AG04450 (cell line): ENCODE measurements at regions not wholly inside any gene's neighbourhood (a gene's known extent, or its start where the extent isn't known, plus 50 kb on each side); places are given as distances from the start of the nearest gene placed in this dataset.

ENCODE experiments used
- CTCF ChIA-PET: fragments of 300-600, 350-600 bp; formaldehyde crosslinking; extraction: SDS; loops from one replicate; lab custom pipeline; 2022; ENCODE audit warnings: antibody characterized with exemption, inconsistent platforms; lab: Charles Lee
- POLR2A ChIA-PET: fragments of 350-600 bp; formaldehyde crosslinking; extraction: SDS; loops from one replicate; lab custom pipeline; 2021; ENCODE audit warnings: antibody characterized with exemption, inconsistent platforms; lab: Yijun Ruan, JAX
- DNase-seq: peaks from one replicate; pipeline ENCODE4 v3.0.0-alpha.2; 2011; ENCODE audit warnings: low read depth, low spot score
- H3K27ac ChIP-seq: one replicate; pipeline ENCODE4 v1.5.1; 2012; ENCODE audit warnings: low read depth, low read length, control low read depth
- H3K27me3 ChIP-seq: one replicate; pipeline ENCODE4 v1.6.0; 2012; ENCODE audit warnings: low read length; ENCODE audit not compliant: control insufficient read depth, insufficient read depth
- H3K4me3 ChIP-seq: 2 replicates; pipeline ENCODE4 v1.5.1; 2011; ENCODE audit warnings: mild to moderate bottlenecking, low read depth, low read length, control low read depth
- H3K9me3 ChIP-seq: 2 replicates; pipeline ENCODE4 v1.5.1; 2012; ENCODE audit warnings: low read length; ENCODE audit not compliant: control insufficient read depth, insufficient read depth
- TF ChIP-seq, protein P1 (sequence below): IDR thresholded peaks from 2 replicates; pipeline ENCODE4 v1.5.1; 2011; ENCODE audit warnings: low read depth, low read length, control low read depth, inconsistent platforms

DNA sequence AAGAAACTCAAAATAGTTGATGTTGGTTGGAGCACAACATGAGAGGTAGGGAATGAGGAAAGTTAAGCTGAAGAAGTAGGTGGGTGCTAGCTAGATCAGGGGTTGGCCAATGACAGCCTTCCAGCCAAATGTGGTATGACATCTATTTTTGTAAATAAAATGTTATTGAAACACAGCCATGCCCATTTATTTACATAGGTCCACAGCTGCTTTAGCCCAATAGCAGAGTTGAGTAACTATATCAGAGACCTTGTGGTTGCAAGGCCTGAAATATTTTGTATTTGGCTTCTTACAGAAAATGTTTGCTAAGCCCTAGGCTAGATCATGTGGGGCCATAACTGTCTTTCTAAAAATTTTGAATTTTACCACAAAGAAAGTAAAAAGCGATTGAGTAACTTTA is 234.9 kb upstream of the CTSO start:
- ChIA-PET POLR2A (interaction anchor here (0.6 kb wide), 1 partner anchor 88 kb away, joined by 3 read pairs; no protein-coding TSS in a partner anchor), CTCF (interaction anchor here (0.7 kb wide), 2 partner anchors 58 to 380 kb away, joined by 3 to 8 read pairs; no protein-coding TSS in a partner anchor)
- TF ChIP-seq, protein P1, sequence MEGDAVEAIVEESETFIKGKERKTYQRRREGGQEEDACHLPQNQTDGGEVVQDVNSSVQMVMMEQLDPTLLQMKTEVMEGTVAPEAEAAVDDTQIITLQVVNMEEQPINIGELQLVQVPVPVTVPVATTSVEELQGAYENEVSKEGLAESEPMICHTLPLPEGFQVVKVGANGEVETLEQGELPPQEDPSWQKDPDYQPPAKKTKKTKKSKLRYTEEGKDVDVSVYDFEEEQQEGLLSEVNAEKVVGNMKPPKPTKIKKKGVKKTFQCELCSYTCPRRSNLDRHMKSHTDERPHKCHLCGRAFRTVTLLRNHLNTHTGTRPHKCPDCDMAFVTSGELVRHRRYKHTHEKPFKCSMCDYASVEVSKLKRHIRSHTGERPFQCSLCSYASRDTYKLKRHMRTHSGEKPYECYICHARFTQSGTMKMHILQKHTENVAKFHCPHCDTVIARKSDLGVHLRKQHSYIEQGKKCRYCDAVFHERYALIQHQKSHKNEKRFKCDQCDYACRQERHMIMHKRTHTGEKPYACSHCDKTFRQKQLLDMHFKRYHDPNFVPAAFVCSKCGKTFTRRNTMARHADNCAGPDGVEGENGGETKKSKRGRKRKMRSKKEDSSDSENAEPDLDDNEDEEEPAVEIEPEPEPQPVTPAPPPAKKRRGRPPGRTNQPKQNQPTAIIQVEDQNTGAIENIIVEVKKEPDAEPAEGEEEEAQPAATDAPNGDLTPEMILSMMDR = no peak
- Histone ChIP-seq H3K27me3 (no peaks in the 10 kb centered on the region), H3K9me3 (no peaks in the 10 kb centered on the region), H3K27ac (no peak overlapping the region), H3K4me3 (no peak overlapping the region)
- DNase-seq = no peak

DNA sequence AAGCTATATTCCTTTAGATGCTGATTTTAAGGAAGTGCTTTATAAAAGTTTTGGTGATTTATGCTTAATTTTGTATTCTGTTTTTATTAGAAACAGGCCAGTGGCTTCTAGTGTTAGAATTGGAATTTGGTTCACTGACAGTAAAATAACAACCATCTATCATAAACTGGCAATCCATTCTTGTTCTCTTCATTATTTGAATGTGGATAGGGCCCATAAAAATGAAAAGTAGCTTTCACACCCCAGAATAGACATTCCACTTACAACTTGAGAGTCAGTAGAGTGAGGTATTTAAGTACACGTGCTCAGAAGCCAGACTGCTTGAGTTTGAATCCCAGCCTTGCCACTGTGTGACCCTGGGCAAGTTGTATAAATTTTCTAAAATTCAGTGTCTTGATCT is 232.4 kb upstream of the CTSO start:
- no peak overlapping the region for H3K27ac ChIP-seq
- H3K4me3 ChIP-seq = no peak overlapping the region
- no peaks in the 10 kb centered on the region for H3K27me3 ChIP-seq
- POLR2A ChIA-PET = no interaction called here
- DNase-seq = no peak
- TF ChIP-seq, protein P1 = no peak
- CTCF ChIA-PET = interaction anchor here (0.5 to 0.6 kb wide), 2 partner anchors 18 to 209 kb away, joined by 3 to 5 read pairs; no protein-coding TSS in a partner anchor
- no peaks in the 10 kb centered on the region for H3K9me3 ChIP-seq

- no peaks in the 10 kb centered on the region for H3K9me3 ChIP-seq
- no peaks in the 10 kb centered on the region for H3K27me3 ChIP-seq
- no peak overlapping the region for H3K27ac ChIP-seq
- no peak overlapping the region for H3K4me3 ChIP-seq
- POLR2A ChIA-PET = no interaction called here
- TF ChIP-seq, protein P1 = no peak
- CTCF ChIA-PET = interaction anchor here (0.6 kb wide), 1 partner anchor 17 kb away, joined by 3 read pairs; no protein-coding TSS in a partner anchor
- DNase-seq = no peak
Observed at GRCh38 chr4:156185514-156186055, 231.9 kb upstream of the CTSO start.

DNA sequence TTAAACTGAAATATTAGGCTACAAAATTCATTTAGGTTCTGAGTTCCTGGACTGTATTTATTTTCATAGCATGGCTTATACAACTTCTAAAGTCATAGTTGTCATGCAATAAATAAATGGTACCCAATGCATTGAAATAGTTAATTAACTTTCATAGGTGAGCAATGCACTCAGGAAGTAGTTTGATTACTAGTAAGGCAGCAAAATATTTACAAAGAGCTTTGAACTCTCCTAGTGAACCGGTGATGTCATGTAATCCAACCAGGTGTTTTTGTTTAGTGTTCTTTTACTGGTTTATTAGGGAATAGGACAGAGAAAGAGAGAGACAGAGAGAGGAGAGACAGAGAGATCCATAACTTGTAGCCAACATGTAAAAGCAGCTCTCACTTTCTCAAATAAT is 228.6 kb upstream of the CTSO start:
- no peak for DNase-seq
- Histone ChIP-seq H3K9me3 (no peaks in the 10 kb centered on the region), H3K27me3 (no peaks in the 10 kb centered on the region), H3K27ac (no peak overlapping the region), H3K4me3 (no peak overlapping the region)
- POLR2A ChIA-PET = no interaction called here
- CTCF ChIA-PET = interaction anchor here (1.0 kb wide), 1 partner anchor 14 kb away, joined by 3 read pairs; no protein-coding TSS in a partner anchor
- TF ChIP-seq, protein P1 = no peak

DNA sequence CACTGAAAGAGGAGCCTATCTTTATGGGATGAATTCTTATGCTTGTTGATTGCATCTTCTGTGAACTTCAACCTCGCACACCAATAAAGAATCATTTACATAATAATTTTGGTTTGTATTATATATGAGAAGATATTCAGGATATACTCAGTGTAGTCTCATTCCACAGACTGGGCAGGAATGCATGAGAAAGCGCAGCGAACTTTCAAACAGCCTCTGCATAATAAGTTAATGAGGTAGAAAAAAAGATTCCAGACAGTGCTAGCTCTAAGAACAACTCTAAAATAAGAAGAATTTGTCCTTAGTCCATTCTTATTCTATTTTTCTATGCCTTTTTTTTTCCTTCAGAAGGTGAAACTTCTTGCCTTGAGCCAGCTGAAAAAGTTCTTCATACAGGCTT is 224.3 kb upstream of the CTSO start:
- Histone ChIP-seq H3K27ac (no peak overlapping the region), H3K27me3 (no peaks in the 10 kb centered on the region), H3K4me3 (no peak overlapping the region), H3K9me3 (no peaks in the 10 kb centered on the region)
- TF ChIP-seq, protein P1 = no peak
- POLR2A ChIA-PET = no interaction called here
- no peak for DNase-seq
- CTCF ChIA-PET = interaction anchor here (0.7 to 2.2 kb wide), 3 partner anchors 8 to 293 kb away, joined by 3 to 8 read pairs (median 3); no protein-coding TSS in a partner anchor
